ENCODE measurements at regions not wholly inside any gene's neighbourhood (a gene's known extent, or its start where the extent isn't known, plus 50 kb on each side); places are given as distances from the start of the nearest gene placed in this dataset.
A peak's percentile ranks its signal among the peaks of the same experiment; 100 is the strongest.

DNA sequence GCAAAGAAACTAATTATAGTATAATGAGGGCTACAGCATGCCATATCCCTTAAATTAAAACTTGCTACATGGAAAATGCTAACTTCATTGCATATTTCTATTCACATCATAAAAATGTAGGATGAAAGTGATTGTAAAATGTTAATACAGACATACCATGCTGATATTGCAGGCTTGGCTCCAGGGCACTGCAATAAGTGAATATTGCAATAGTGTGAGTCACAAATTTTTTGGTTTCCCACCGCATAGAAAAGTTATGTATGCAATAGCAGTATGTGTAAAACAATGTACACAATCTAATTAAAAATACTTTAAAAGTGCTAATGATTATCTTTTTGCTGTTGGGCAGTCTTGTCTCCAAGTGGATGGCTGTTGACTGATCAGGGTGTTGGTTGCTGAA is 162.1 kb downstream of the CD8B2 start:
- no peak overlapping the region for H3K27ac ChIP-seq (ENCODE audit: low read length)
- no peaks in the 10 kb centered on the region for H3K27me3 ChIP-seq (ENCODE audit: low read depth, low read length)
- H3K79me2 ChIP-seq (ENCODE audit: low read length), result no peaks in the 10 kb centered on the region
- no peak overlapping the region for H3K9ac ChIP-seq (ENCODE audit: low read length)
- no peaks in the 10 kb centered on the region for H3K9me3 ChIP-seq (ENCODE audit: insufficient read depth, low read length)
- no peaks in the 10 kb centered on the region for H3K4me1 ChIP-seq (ENCODE audit: low read length)
- no peaks in the 10 kb centered on the region for H4K20me1 ChIP-seq (ENCODE audit: insufficient read depth, low read length)
- no peak overlapping the region for H3K4me3 ChIP-seq (ENCODE audit: low read length)
- no peak overlapping the region for H3K4me2 ChIP-seq (ENCODE audit: low read length)
- no peak overlapping the region for H2AFZ ChIP-seq (ENCODE audit: low read depth, low read length)
- TF ChIP-seq, protein P1, sequence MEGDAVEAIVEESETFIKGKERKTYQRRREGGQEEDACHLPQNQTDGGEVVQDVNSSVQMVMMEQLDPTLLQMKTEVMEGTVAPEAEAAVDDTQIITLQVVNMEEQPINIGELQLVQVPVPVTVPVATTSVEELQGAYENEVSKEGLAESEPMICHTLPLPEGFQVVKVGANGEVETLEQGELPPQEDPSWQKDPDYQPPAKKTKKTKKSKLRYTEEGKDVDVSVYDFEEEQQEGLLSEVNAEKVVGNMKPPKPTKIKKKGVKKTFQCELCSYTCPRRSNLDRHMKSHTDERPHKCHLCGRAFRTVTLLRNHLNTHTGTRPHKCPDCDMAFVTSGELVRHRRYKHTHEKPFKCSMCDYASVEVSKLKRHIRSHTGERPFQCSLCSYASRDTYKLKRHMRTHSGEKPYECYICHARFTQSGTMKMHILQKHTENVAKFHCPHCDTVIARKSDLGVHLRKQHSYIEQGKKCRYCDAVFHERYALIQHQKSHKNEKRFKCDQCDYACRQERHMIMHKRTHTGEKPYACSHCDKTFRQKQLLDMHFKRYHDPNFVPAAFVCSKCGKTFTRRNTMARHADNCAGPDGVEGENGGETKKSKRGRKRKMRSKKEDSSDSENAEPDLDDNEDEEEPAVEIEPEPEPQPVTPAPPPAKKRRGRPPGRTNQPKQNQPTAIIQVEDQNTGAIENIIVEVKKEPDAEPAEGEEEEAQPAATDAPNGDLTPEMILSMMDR (IDR thresholded peaks at IDR 0.05; ENCODE audit: low read depth, low read length), result no peak
- no peak for TF ChIP-seq EZH2phosphoT487 (IDR thresholded peaks at IDR 0.05; ENCODE audit: low read depth)
- H3K36me3 ChIP-seq (replicated peaks; ENCODE audit: low read depth, low read length), result no peaks in the 10 kb centered on the region

- Histone ChIP-seq H3K27ac (ENCODE audit: low read length) (no peak overlapping the region), H3K27me3 (ENCODE audit: low read depth, low read length) (no peaks in the 10 kb centered on the region), H3K9me3 (ENCODE audit: insufficient read depth, low read length) (0 out of 2 replicates have a peak, but pooled peaks cover 4% of the 10 kb centered on the region), H3K79me2 (ENCODE audit: low read length) (no peaks in the 10 kb centered on the region), H3K36me3 (replicated peaks; ENCODE audit: low read depth, low read length) (no peaks in the 10 kb centered on the region), H2AFZ (ENCODE audit: low read depth, low read length) (no peak overlapping the region), H3K9ac (ENCODE audit: low read length) (no peak overlapping the region), H3K4me3 (ENCODE audit: low read length) (no peak overlapping the region), H3K4me1 (ENCODE audit: low read length) (no peaks in the 10 kb centered on the region), H3K4me2 (ENCODE audit: low read length) (no peak overlapping the region), H4K20me1 (ENCODE audit: insufficient read depth, low read length) (no peaks in the 10 kb centered on the region)
- TF ChIP-seq, protein P1 (IDR thresholded peaks at IDR 0.05; ENCODE audit: low read depth, low read length), result no peak
- TF ChIP-seq EZH2phosphoT487 (IDR thresholded peaks at IDR 0.05; ENCODE audit: low read depth), result no peak
Observed at GRCh38 chr2:106653465-106653864, 166.3 kb downstream of the CD8B2 start.

GRCh38 chr2:106658616-106659015 is 171.5 kb downstream of the CD8B2 start:
- H3K9ac ChIP-seq (ENCODE audit: low read length), result no peak overlapping the region
- peaks cover 3% of the 10 kb centered on the region for H3K36me3 ChIP-seq (replicated peaks; ENCODE audit: low read depth, low read length)
- no peak overlapping the region for H3K27ac ChIP-seq (ENCODE audit: low read length)
- H2AFZ ChIP-seq (ENCODE audit: low read depth, low read length), result no peak overlapping the region
- no peak overlapping the region for H3K4me3 ChIP-seq (ENCODE audit: low read length)
- TF ChIP-seq EZH2phosphoT487 (IDR thresholded peaks at IDR 0.05; ENCODE audit: low read depth), result no peak
- TF ChIP-seq, protein P1 (IDR thresholded peaks at IDR 0.05; ENCODE audit: low read depth, low read length), result no peak
- no peaks in the 10 kb centered on the region for H4K20me1 ChIP-seq (ENCODE audit: insufficient read depth, low read length)
- H3K4me1 ChIP-seq (ENCODE audit: low read length), result no peaks in the 10 kb centered on the region; the same call in 1 of the 2 replicates
- no peak overlapping the region for H3K4me2 ChIP-seq (ENCODE audit: low read length)
- peaks cover 10% of the 10 kb centered on the region; the same call in 1 of the 2 replicates for H3K9me3 ChIP-seq (ENCODE audit: insufficient read depth, low read length)
- H3K79me2 ChIP-seq (ENCODE audit: low read length), result no peaks in the 10 kb centered on the region
- no peaks in the 10 kb centered on the region for H3K27me3 ChIP-seq (ENCODE audit: low read depth, low read length)

- no peaks in the 10 kb centered on the region for H4K20me1 ChIP-seq (ENCODE audit: insufficient read depth, low read length)
- H3K27ac ChIP-seq (ENCODE audit: low read length), result peak overlapping the region; percentile 83
- H3K9ac ChIP-seq (ENCODE audit: low read length), result no peak overlapping the region
- H3K27me3 ChIP-seq (ENCODE audit: low read depth, low read length), result no peaks in the 10 kb centered on the region
- H2AFZ ChIP-seq (ENCODE audit: low read depth, low read length), result 0 out of 2 replicates have a peak overlapping the region, but pooled peaks have one; percentile 60
- no peak overlapping the region; the same call in 1 of the 2 replicates for H3K4me3 ChIP-seq (ENCODE audit: low read length)
- peak overlapping the region; percentile 37 for H3K4me2 ChIP-seq (ENCODE audit: low read length)
- H3K4me1 ChIP-seq (ENCODE audit: low read length), result peaks cover 26% of the 10 kb centered on the region
- H3K79me2 ChIP-seq (ENCODE audit: low read length), result no peaks in the 10 kb centered on the region
- TF ChIP-seq EZH2phosphoT487 (IDR thresholded peaks at IDR 0.05; ENCODE audit: low read depth), result no peak
- TF ChIP-seq, protein P1 (IDR thresholded peaks at IDR 0.05; ENCODE audit: low read depth, low read length), result no peak
- H3K9me3 ChIP-seq (ENCODE audit: insufficient read depth, low read length), result peaks cover 15% of the 10 kb centered on the region
- peaks cover 9% of the 10 kb centered on the region for H3K36me3 ChIP-seq (replicated peaks; ENCODE audit: low read depth, low read length)
Observed at GRCh38 chr2:106664669-106665068, 177.5 kb downstream of the CD8B2 start.

Data from OCI-LY3 (cell line).